OCI-LY7 (cell line): ENCODE measurements at regions not wholly inside any gene's neighbourhood (a gene's known extent, or its start where the extent isn't known, plus 50 kb on each side); places are given as distances from the start of the nearest gene placed in this dataset.

Experiments used
- CTCF ChIP-seq: fragments of 200-600 bp; sonication (generic); conservative IDR thresholded peaks from 2 replicates; pipeline ENCODE4 v1.5.1; 2014; ENCODE audit warnings: mild to moderate bottlenecking, antibody characterized with exemption, low read length, moderate library complexity, mixed read lengths
- EZH2phosphoT487 ChIP-seq: fragments of 200-600 bp; sonication (generic); IDR thresholded peaks from 2 replicates; pipeline ENCODE4 v1.6.1; 2018; ENCODE audit warnings: low read depth, borderline replicate concordance, mild to moderate bottlenecking, mixed run types, antibody characterized with exemption, low read length, moderate library complexity, mixed read lengths

DNA sequence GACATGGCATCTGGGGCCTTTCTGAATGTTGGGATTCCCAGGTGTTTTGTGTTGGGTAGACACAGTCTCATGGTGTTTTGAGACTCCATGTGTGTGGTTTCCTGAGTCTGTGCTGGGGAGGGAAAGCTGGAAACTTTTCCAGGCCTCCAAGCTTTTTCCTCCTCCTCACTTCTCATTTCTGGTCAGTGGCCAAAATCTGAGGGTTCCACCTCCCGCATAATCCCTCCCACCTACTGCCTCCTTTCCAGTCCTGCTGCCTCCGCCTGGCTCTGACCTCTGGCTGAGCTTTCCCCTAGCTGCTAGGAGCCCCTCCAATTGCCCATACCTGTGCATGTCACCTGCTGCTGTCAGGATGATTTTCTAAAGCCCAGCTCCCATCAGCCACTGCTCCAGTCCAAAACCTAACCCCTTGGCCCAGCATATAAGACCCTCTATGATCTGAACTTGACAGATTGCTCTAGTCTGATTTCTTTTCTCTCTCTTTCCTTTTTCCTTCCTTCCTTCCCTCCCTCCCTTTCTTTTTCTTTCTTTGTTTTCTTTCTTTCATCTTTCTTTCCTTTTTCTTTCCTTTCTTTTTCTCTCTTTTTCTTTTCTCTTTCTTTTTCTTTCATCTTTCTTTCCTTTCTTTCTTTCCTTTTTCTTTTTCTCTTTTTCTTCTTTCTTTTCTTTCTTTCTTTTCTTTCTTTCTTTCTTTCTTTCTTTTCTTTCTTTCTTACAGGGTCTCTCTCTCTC is 51.4 kb upstream of the NECTIN1 start:
- TF ChIP-seq CTCF, result no peak
- no peak for TF ChIP-seq EZH2phosphoT487
